HCT116 (cell line): ENCODE measurements at regions not wholly inside any gene's neighbourhood (a gene's known extent, or its start where the extent isn't known, plus 50 kb on each side); places are given as distances from the start of the nearest gene placed in this dataset.

Source experiments
- ATAC-seq: fragments of 200-7000 bp; cut with Tn5 transposase; 2 replicates; pipeline ENCODE4 v1.9.1; 2020; ENCODE audit warnings: mild to moderate bottlenecking, moderate library complexity
- BruUV-seq: library from RNA; stranded (reverse); fragments of 400-500 nt; replicated peaks from 2 replicates; lab custom pipeline; 2021; lab: Mats Ljungman, UMichigan
- CTCF ChIA-PET: fragments of 300-600 bp; sonication (Branson Sonifier 250); formaldehyde crosslinking; loops from one replicate; lab custom pipeline; 2021; ENCODE audit warnings: antibody characterized with exemption; lab: Charles Lee
- POLR2A ChIA-PET: fragments of 300-600, 350-600 bp; sonication (Branson Sonifier 250); formaldehyde crosslinking; loops from one replicate; lab custom pipeline; 2021; ENCODE audit warnings: antibody characterized with exemption; lab: Charles Lee
- RAD21 ChIA-PET, 2 experiments: fragments of 300-600 bp; sonication (Branson Sonifier 250); formaldehyde crosslinking; loops; one replicate each; lab custom pipeline; 2023; ENCODE audit warnings: low total read pairs in 2 of 2; ENCODE audit not compliant: uncharacterized antibody in 2 of 2, unreplicated experiment in 2 of 2, low non-redundant PET in 1 of 2; lab: Charles Lee
- DNase-seq: peaks from one replicate; pipeline ENCODE4 v3.0.0-alpha.2; 2010; ENCODE audit warnings: low read depth, low spot score
- H2AFZ ChIP-seq: fragments of 200-600 bp; shearing (Covaris generic), sonication (generic); 2 replicates; pipeline ENCODE4 v1.6.1; 2017; ENCODE audit warnings: low read depth, mixed run types, mixed read lengths, antibody characterized with exemption, low read length; ENCODE audit not compliant: poor library complexity, severe bottlenecking
- H3K27ac ChIP-seq: 2 replicates; pipeline ENCODE4 v1.5.1; 2012; ENCODE audit warnings: low read depth, low read length
- H3K27me3 ChIP-seq: fragments of 200-600 bp; sonication (generic); 2 replicates; pipeline ENCODE4 v1.6.1; 2016; ENCODE audit warnings: mixed run types, low read length, mixed read lengths; ENCODE audit not compliant: insufficient read depth
- H3K36me3 ChIP-seq, 2 experiments: fragments of 200-500 bp in 1 of 2; fragments of 200-600 bp in 1 of 2; sonication (Bioruptor generic) in 1 of 2; sonication (generic) in 1 of 2; 2 replicates each; pipeline versions ENCODE4 v1.5.1 to v1.6.1; 2014 to 2016; ENCODE audit warnings: low read length in 2 of 2, inconsistent platforms in 1 of 2, mixed read lengths in 1 of 2, mixed run types in 1 of 2; ENCODE audit not compliant: insufficient read depth in 2 of 2, control insufficient read depth in 1 of 2
- H3K4me1 ChIP-seq, 2 experiments: fragments of 200-600 bp in 1 of 2; sonication (generic) in 1 of 2; 2 replicates each; pipeline versions ENCODE4 v1.5.1 to v1.6.1; 2012 to 2017; ENCODE audit warnings: low read length in 2 of 2, inconsistent platforms in 1 of 2, mild to moderate bottlenecking in 1 of 2, mixed read lengths in 1 of 2, mixed run types in 1 of 2, moderate library complexity in 1 of 2; ENCODE audit not compliant: insufficient read depth in 2 of 2, control insufficient read depth in 1 of 2
- H3K4me2 ChIP-seq: fragments of 200-600 bp; sonication (generic); 2 replicates; pipeline ENCODE4 v1.6.1; 2017; ENCODE audit warnings: mixed run types, low read length, mixed read lengths
- H3K4me3 ChIP-seq, 2 experiments: fragments of 200-600 bp in 1 of 2; sonication (generic) in 1 of 2; replicated peaks in 1 of 2; 2 replicates each; pipeline ENCODE4 v1.5.1; 2011 to 2016; ENCODE audit warnings: low read length in 2 of 2, control low read depth in 1 of 2, low read depth in 1 of 2, mild to moderate bottlenecking in 1 of 2, mixed read lengths in 1 of 2, mixed run types in 1 of 2
- H3K79me2 ChIP-seq: fragments of 200-600 bp; sonication (generic); 2 replicates; pipeline ENCODE4 v1.6.1; 2017; ENCODE audit warnings: mild to moderate bottlenecking, mixed run types, low read length, moderate library complexity, mixed read lengths; ENCODE audit not compliant: insufficient read depth
- H3K9ac ChIP-seq: fragments of 200-600 bp; sonication (generic); 2 replicates; pipeline ENCODE4 v1.6.1; 2016; ENCODE audit warnings: low read length, mixed read lengths
- H3K9me2 ChIP-seq: fragments of 200-600 bp; sonication (generic), shearing (Covaris generic); 2 replicates; pipeline ENCODE4 v1.6.1; 2017; ENCODE audit warnings: mixed run types, mild to moderate bottlenecking, moderate library complexity; ENCODE audit not compliant: insufficient read depth
- H3K9me3 ChIP-seq, 2 experiments: fragments of 200-500 bp in 1 of 2; fragments of 200-600 bp in 1 of 2; sonication (Bioruptor generic) in 1 of 2; sonication (generic) in 1 of 2; 2 replicates each; pipeline ENCODE4 v1.6.1; 2014 to 2017; ENCODE audit warnings: low read length in 2 of 2, mixed read lengths in 2 of 2, inconsistent platforms in 1 of 2, low read depth in 1 of 2, mild to moderate bottlenecking in 1 of 2, mixed run types in 1 of 2, moderate library complexity in 1 of 2; ENCODE audit not compliant: control insufficient read depth in 1 of 2, insufficient read depth in 1 of 2
- H4K20me1 ChIP-seq: fragments of 200-600 bp; sonication (generic), shearing (Covaris generic); 2 replicates; pipeline ENCODE4 v1.6.1; 2017; ENCODE audit warnings: mixed run types, mild to moderate bottlenecking, moderate library complexity; ENCODE audit not compliant: insufficient read depth
- CEBPB ChIP-seq: IDR thresholded peaks from 2 replicates; pipeline ENCODE4 v1.6.1; 2012; ENCODE audit warnings: low read depth
- EGR1 ChIP-seq: IDR thresholded peaks from 2 replicates; pipeline ENCODE4 v1.6.1; 2012; ENCODE audit warnings: low read depth
- EZH2phosphoT487 ChIP-seq: fragments of 200-600 bp; IDR thresholded peaks from 2 replicates; pipeline ENCODE4 v1.6.1; 2018; ENCODE audit warnings: antibody characterized with exemption, borderline replicate concordance
- POLR2A ChIP-seq: IDR thresholded peaks from 2 replicates; pipeline ENCODE4 v1.7.0; 2011; ENCODE audit warnings: borderline replicate concordance; ENCODE audit not compliant: insufficient read depth, insufficient read length; ENCODE audit errors: extremely low read depth
- POLR2AphosphoS5 ChIP-seq: IDR thresholded peaks from 2 replicates; pipeline ENCODE4 v1.6.1; 2011; ENCODE audit warnings: mild to moderate bottlenecking, low read depth, low read length, moderate library complexity
- RAD21 ChIP-seq: IDR thresholded peaks from 2 replicates; pipeline ENCODE4 v1.6.1; 2012; ENCODE audit warnings: low read depth, mild to moderate bottlenecking
- SIN3A ChIP-seq: IDR thresholded peaks from 2 replicates; pipeline ENCODE4 v1.6.1; 2012; ENCODE audit warnings: low read depth
- YY1 ChIP-seq: IDR thresholded peaks from 2 replicates; pipeline ENCODE4 v1.6.1; 2011; ENCODE audit warnings: low read length, low read depth, moderate library complexity, mild to moderate bottlenecking; ENCODE audit not compliant: insufficient replicate concordance; ENCODE audit errors: extremely low read depth
- ZFX ChIP-seq: fragments of 450-650 bp; IDR thresholded peaks from 2 replicates; pipeline ENCODE4 v1.6.1; 2017
- intact Hi-C: fragments of 100-400 bp; cut with micrococcal nuclease; formaldehyde crosslinking; loops from 2 replicates; pipeline ENCODE4 v1.10.0; 2022
- TF ChIP-seq, protein P1 (sequence below): IDR thresholded peaks from 2 replicates; pipeline ENCODE4 v1.6.1; 2012
- TF ChIP-seq, protein P2 (sequence below): IDR thresholded peaks from 2 replicates; pipeline ENCODE4 v1.6.1; 2011; ENCODE audit warnings: mild to moderate bottlenecking, low read length, moderate library complexity; ENCODE audit not compliant: insufficient replicate concordance; ENCODE audit errors: extremely low read depth
- TF ChIP-seq, protein P3 (sequence below), 3 experiments: fragments of 200-600 bp in 1 of 3; sonication (generic) in 1 of 3; IDR thresholded peaks in 2 of 3; conservative IDR thresholded peaks in 1 of 3; 2 replicates each; pipeline ENCODE4 v1.5.1; 2012 to 2017; ENCODE audit warnings: low read depth in 2 of 3, low read length in 2 of 3, antibody characterized with exemption in 1 of 3, borderline replicate concordance in 1 of 3, control low read depth in 1 of 3, mild to moderate bottlenecking in 1 of 3, mixed read lengths in 1 of 3, mixed run types in 1 of 3, moderate library complexity in 1 of 3; ENCODE audit not compliant: insufficient read depth in 1 of 3
- TF ChIP-seq, protein P4 (sequence below): IDR thresholded peaks from 2 replicates; pipeline ENCODE4 v1.6.1; 2012

GRCh38 chr2:238502956-238503791 is 76.4 kb downstream of the ASB1 start:
- intact Hi-C loops = no loop called here
- ChIA-PET RAD21 (no interaction called here), CTCF (no interaction called here), POLR2A (no interaction called here)
- no peak overlapping the region for H2AFZ ChIP-seq
- TF ChIP-seq EGR1 (no peak), POLR2AphosphoS5 (no peak)
- TF ChIP-seq, protein P1, sequence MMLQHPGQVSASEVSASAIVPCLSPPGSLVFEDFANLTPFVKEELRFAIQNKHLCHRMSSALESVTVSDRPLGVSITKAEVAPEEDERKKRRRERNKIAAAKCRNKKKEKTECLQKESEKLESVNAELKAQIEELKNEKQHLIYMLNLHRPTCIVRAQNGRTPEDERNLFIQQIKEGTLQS = no peak
- H3K4me2 ChIP-seq = no peak overlapping the region
- no peaks in the 10 kb centered on the region for H3K4me1 ChIP-seq
- ATAC-seq (no peak), DNase-seq (no peak)
- no peaks in the 10 kb centered on the region for H3K9me2 ChIP-seq
- no peaks in the 10 kb centered on the region for H3K79me2 ChIP-seq
- H3K36me3 ChIP-seq = no peaks in the 10 kb centered on the region
- no peak overlapping the region for H3K4me3 ChIP-seq
- 0 out of 2 replicates have a peak, but pooled peaks cover 5% of the 10 kb centered on the region for H3K27me3 ChIP-seq
- no TSS peak for BruUV-seq
- H3K27ac ChIP-seq = no peak overlapping the region
- no peaks in the 10 kb centered on the region for H3K9me3 ChIP-seq
- no peak overlapping the region for H3K9ac ChIP-seq
- H4K20me1 ChIP-seq = no peaks in the 10 kb centered on the region

DNA sequence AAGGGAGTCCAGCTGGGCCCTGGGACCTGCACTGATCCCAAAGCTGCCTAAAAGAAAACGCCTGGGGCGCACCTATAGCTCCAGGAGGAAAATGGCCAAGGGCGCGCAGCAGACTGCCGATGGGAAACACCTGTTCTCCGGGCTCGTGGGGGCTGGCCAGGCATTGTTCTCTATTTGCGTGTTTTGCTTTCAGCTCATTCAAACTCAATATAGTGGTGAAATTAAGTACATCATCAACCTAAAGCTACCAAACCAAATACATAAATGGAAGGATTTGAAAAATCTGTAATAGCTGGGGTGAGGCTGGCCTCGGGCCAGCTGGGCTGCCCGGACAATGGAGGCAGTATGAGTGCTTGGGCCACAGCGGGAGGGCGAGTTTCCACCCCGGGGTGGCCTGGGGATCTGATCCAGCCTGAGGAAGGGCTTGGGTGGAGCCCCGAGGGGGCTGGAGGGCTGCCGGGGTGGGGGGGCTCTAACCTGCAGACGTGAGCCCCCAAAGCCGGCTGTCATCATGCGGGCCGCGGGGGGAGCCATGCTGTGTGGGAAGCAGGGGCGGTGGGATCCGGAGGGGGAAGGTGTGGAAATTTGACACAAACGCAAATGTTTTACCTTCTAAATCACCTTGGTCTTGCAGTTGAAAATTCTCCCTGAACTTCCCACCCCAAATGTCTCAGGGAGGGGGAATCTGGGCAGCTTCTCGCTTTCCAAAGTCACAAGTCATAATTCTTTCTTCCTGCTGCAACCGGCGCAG is 77.6 kb downstream of the ASB1 start:
- H3K9ac ChIP-seq = no peak overlapping the region
- CTCF ChIA-PET = no interaction called here
- DNase-seq (no peak), ATAC-seq (no peak)
- BruUV-seq = no TSS peak
- H3K9me3 ChIP-seq = no peaks in the 10 kb centered on the region
- intact Hi-C loops = no loop called here
- H3K9me2 ChIP-seq = no peaks in the 10 kb centered on the region
- no peak overlapping the region for H3K4me3 ChIP-seq
- H3K4me2 ChIP-seq = no peak overlapping the region
- H3K4me1 ChIP-seq = no peaks in the 10 kb centered on the region
- H3K27me3 ChIP-seq = 0 out of 2 replicates have a peak, but pooled peaks cover 5% of the 10 kb centered on the region
- no peaks in the 10 kb centered on the region for H3K36me3 ChIP-seq
- no peaks in the 10 kb centered on the region for H3K79me2 ChIP-seq
- RAD21 ChIA-PET = no interaction called here
- H4K20me1 ChIP-seq = no peaks in the 10 kb centered on the region
- H2AFZ ChIP-seq = no peak overlapping the region
- no peak overlapping the region for H3K27ac ChIP-seq
- POLR2A ChIA-PET = no interaction called here
- TF ChIP-seq, protein P2, sequence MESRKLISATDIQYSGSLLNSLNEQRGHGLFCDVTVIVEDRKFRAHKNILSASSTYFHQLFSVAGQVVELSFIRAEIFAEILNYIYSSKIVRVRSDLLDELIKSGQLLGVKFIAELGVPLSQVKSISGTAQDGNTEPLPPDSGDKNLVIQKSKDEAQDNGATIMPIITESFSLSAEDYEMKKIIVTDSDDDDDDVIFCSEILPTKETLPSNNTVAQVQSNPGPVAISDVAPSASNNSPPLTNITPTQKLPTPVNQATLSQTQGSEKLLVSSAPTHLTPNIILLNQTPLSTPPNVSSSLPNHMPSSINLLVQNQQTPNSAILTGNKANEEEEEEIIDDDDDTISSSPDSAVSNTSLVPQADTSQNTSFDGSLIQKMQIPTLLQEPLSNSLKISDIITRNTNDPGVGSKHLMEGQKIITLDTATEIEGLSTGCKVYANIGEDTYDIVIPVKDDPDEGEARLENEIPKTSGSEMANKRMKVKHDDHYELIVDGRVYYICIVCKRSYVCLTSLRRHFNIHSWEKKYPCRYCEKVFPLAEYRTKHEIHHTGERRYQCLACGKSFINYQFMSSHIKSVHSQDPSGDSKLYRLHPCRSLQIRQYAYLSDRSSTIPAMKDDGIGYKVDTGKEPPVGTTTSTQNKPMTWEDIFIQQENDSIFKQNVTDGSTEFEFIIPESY = no peak
- TF ChIP-seq EZH2phosphoT487 = no peak
- no peak for TF ChIP-seq CEBPB
- TF ChIP-seq POLR2A = no peak
- no peak for TF ChIP-seq ZFX
- no peak for TF ChIP-seq RAD21
- TF ChIP-seq, protein P3, sequence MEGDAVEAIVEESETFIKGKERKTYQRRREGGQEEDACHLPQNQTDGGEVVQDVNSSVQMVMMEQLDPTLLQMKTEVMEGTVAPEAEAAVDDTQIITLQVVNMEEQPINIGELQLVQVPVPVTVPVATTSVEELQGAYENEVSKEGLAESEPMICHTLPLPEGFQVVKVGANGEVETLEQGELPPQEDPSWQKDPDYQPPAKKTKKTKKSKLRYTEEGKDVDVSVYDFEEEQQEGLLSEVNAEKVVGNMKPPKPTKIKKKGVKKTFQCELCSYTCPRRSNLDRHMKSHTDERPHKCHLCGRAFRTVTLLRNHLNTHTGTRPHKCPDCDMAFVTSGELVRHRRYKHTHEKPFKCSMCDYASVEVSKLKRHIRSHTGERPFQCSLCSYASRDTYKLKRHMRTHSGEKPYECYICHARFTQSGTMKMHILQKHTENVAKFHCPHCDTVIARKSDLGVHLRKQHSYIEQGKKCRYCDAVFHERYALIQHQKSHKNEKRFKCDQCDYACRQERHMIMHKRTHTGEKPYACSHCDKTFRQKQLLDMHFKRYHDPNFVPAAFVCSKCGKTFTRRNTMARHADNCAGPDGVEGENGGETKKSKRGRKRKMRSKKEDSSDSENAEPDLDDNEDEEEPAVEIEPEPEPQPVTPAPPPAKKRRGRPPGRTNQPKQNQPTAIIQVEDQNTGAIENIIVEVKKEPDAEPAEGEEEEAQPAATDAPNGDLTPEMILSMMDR (IDR thresholded peaks at IDR 0.05 in 2 of 3, conservative IDR thresholded peaks at IDR 0.05 in 1 of 3; ENCODE audit: borderline replicate concordance in 1 of 3, insufficient read depth in 1 of 3, low read depth in 2 of 3, low read length in 2 of 3) = no peak
- TF ChIP-seq YY1 = no peak
- TF ChIP-seq, protein P1 = no peak
- TF ChIP-seq SIN3A = no peak
- TF ChIP-seq EGR1 = no peak
- TF ChIP-seq, protein P4, sequence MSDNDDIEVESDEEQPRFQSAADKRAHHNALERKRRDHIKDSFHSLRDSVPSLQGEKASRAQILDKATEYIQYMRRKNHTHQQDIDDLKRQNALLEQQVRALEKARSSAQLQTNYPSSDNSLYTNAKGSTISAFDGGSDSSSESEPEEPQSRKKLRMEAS = no peak
